Spleen (tissue), 11 donors: ENCODE measurements at regions not wholly inside any gene's neighbourhood (a gene's known extent, or its start where the extent isn't known, plus 50 kb on each side); places are given as distances from the start of the nearest gene placed in this dataset.
A peak's percentile ranks its signal among the peaks of the same experiment; 100 is the strongest.

Source experiments
- DNase-seq: peaks from one replicate; pipeline ENCODE4 v3.0.0-alpha.2; 2020
- H3K27ac ChIP-seq, 8 donors: fragments of 200-600 bp; sonication (generic) in 7 of 8; 1 replicate in 4 of 8; 2 replicates in 4 of 8; pipeline versions ENCODE4 v1.5.0 to v1.8.0; 2016 to 2021; ENCODE audit warnings: inconsistent platforms in 4 of 8, mild to moderate bottlenecking in 4 of 8, moderate library complexity in 1 of 8
- H3K27me3 ChIP-seq, 7 donors: fragments of 200-600 bp; sonication (generic) in 6 of 7; replicated peaks in 1 of 7; 1 replicate in 4 of 7; 2 replicates in 3 of 7; pipeline versions ENCODE4 v1.5.0 to v1.8.0; 2016 to 2021; ENCODE audit warnings: inconsistent platforms in 3 of 7, mild to moderate bottlenecking in 1 of 7
- H3K36me3 ChIP-seq, 6 donors: fragments of 200-600 bp; sonication (generic) in 5 of 6; 1 replicate in 4 of 6; 2 replicates in 2 of 6; pipeline versions ENCODE4 v1.5.0 to v1.8.0; 2016 to 2021; ENCODE audit warnings: inconsistent platforms in 2 of 6
- H3K4me1 ChIP-seq, 6 donors: fragments of 200-600 bp; sonication (generic) in 5 of 6; 1 replicate in 3 of 6; 2 replicates in 3 of 6; pipeline versions ENCODE4 v1.5.0 to v1.8.0; 2016 to 2021; ENCODE audit warnings: inconsistent platforms in 3 of 6
- H3K4me3 ChIP-seq, 8 donors: fragments of 200-600 bp; sonication (generic) in 7 of 8; 1 replicate in 4 of 8; 2 replicates in 4 of 8; pipeline versions ENCODE4 v1.5.0 to v1.8.0; 2016 to 2021; ENCODE audit warnings: inconsistent platforms in 4 of 8, mild to moderate bottlenecking in 4 of 8, moderate library complexity in 2 of 8
- H3K9me3 ChIP-seq, 8 donors: fragments of 200-600 bp; sonication (generic) in 7 of 8; 1 replicate in 4 of 8; 2 replicates in 4 of 8; pipeline versions ENCODE4 v1.5.0 to v1.8.0; 2016 to 2021; ENCODE audit warnings: inconsistent platforms in 4 of 8
- POLR2A ChIP-seq, 3 donors: fragments of 450-650 bp; IDR thresholded peaks; one replicate each; pipeline ENCODE4 v1.5.1; 2017; ENCODE audit warnings: antibody characterized with exemption in 3 of 3, mild to moderate bottlenecking in 1 of 3
- POLR2AphosphoS5 ChIP-seq, 3 donors: sonication (generic); formaldehyde crosslinking; IDR thresholded peaks; one replicate each; pipeline ENCODE4 v1.5.1; 2017; ENCODE audit warnings: antibody characterized with exemption in 3 of 3
- WGBS, 5 donors: extraction: QIAGEN DNeasy Blood & Tissue Kit in 3 of 5; methylation state at CpG; one replicate each; pipeline versions ENCODE4 v1.1.5 to v1.1.7; 2013 to 2018; 5-methylcytosine and 5-hydroxymethylcytosine counted together
- intact Hi-C: fragments of 100-400 bp; cut with DNase I; formaldehyde crosslinking; loops from one replicate; pipeline ENCODE4 v1.15.0; 2023; ENCODE audit warnings: low total_unique reads
- TF ChIP-seq, protein P1 (sequence below), 11 experiments: fragments of 200-600 bp in 7 of 11; fragments of 450-650 bp in 4 of 11; sonication (generic) in 4 of 11; IDR thresholded peaks in 8 of 11; conservative IDR thresholded peaks in 3 of 11; 1 replicate in 7 of 11; 2 replicates in 4 of 11; pipeline versions ENCODE4 v1.4.0 to v1.8.0; 2016 to 2021; ENCODE audit warnings: antibody characterized with exemption in 11 of 11, inconsistent platforms in 4 of 11, mild to moderate bottlenecking in 1 of 11
- donor health status: healthy with polysubstance abuse.
- donor health status: DM: no; HTN: no; CAD: no; lungs with moderate emphysema.
- donor health status: DM: no; HTN: no; CAD: no.
- donor health status: Bipolar disorder and iron deficiency.
- donor health status: healthy.
- donor health status: DM: no; HTN: no; CAD: no.
- donor health status: DM: yes; HTN: yes; CAD: no.

DNA sequence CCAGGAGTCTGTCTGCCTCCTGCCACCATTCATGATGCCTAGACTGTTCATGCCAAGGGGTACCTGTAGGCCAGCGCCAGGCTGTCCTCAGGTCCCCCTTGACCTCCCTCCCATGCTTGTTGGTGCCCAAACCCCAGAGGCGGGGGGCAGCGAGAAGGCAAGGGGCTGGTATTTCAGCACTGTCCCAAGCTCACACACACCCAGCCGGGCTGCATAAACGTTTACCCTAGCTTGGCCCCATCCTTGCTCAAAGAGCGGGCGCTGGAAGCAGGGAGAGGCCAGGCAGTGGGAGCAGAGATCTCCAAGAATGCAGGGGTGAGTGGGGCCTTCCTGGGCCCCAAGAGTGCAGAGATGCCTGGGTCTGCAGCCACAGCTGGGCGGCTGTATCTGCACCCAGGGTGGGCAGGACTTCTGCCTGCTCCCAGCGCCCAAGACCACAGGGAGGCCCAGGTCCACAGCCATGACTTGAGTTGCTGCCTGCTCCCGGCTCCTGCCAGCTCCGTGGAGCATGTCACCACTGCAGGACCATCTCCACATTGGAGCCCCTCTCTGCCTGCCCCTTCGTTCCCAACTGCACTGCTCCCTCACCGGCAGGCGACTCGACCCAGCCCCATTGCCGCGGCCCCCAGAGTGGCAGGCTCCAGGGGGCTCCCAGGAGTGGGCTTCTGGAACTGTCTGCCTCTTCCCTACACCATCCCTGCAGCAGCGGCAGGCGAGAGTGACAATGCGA lies 616.6 kb downstream of the METTL4 start:
- peak; percentile 73 for DNase-seq
- no peak overlapping the region for H3K27ac ChIP-seq
- intact Hi-C loops, result no loop called here
- 84 to 91% (median 89%) methylated on average over 14 to 20 of the region's 20 CpGs for WGBS, 5 donors
- no peaks in the 10 kb centered on the region for H3K4me1 ChIP-seq
- no peaks in the 10 kb centered on the region for H3K36me3 ChIP-seq
- no peak overlapping the region for H3K4me3 ChIP-seq
- no peaks in the 10 kb centered on the region for H3K27me3 ChIP-seq
- peaks cover 0 to 7% (median 0%) of the 10 kb centered on the region in 8 donors for H3K9me3 ChIP-seq
- no peak for TF ChIP-seq POLR2A (IDR thresholded peaks at IDR 0.05)
- TF ChIP-seq, protein P1, sequence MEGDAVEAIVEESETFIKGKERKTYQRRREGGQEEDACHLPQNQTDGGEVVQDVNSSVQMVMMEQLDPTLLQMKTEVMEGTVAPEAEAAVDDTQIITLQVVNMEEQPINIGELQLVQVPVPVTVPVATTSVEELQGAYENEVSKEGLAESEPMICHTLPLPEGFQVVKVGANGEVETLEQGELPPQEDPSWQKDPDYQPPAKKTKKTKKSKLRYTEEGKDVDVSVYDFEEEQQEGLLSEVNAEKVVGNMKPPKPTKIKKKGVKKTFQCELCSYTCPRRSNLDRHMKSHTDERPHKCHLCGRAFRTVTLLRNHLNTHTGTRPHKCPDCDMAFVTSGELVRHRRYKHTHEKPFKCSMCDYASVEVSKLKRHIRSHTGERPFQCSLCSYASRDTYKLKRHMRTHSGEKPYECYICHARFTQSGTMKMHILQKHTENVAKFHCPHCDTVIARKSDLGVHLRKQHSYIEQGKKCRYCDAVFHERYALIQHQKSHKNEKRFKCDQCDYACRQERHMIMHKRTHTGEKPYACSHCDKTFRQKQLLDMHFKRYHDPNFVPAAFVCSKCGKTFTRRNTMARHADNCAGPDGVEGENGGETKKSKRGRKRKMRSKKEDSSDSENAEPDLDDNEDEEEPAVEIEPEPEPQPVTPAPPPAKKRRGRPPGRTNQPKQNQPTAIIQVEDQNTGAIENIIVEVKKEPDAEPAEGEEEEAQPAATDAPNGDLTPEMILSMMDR (IDR thresholded peaks at IDR 0.05 in 8 of 11, conservative IDR thresholded peaks at IDR 0.05 in 3 of 11), result no peak
- TF ChIP-seq POLR2AphosphoS5 (IDR thresholded peaks at IDR 0.05), result no peak

DNA sequence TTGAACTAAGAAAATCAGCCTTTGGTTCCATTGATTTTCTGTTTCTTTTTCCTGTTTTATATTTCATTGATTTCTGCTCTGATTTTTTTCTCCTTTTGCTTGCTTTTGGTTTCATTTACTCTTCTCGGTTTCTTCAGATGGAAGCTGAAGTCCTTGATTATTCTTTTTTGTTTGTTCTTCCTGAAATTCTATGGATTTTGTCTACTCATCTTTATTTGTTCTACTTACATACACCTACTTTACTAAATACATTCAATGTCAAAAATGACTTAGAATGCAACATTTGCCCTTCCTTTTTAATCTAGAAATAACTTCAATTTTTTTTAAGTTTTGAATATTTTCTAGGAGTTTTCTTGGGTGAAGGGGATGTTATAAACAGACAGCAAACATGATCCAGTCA lies 612.5 kb downstream of the METTL4 start:
- H3K36me3 ChIP-seq, result no peaks in the 10 kb centered on the region
- no peak for DNase-seq
- no peaks in the 10 kb centered on the region for H3K27me3 ChIP-seq
- WGBS, 5 donors, result 0 to 82% (median 37%) methylated on average over 1 of the region's 1 CpG
- intact Hi-C loops, result no loop called here
- H3K4me3 ChIP-seq, result no peak overlapping the region
- H3K4me1 ChIP-seq, result no peaks in the 10 kb centered on the region
- TF ChIP-seq POLR2A (IDR thresholded peaks at IDR 0.05) (no peak), POLR2AphosphoS5 (IDR thresholded peaks at IDR 0.05) (no peak)
- TF ChIP-seq, protein P1 (IDR thresholded peaks at IDR 0.05 in 8 of 11, conservative IDR thresholded peaks at IDR 0.05 in 3 of 11), result no peak
- H3K27ac ChIP-seq, result no peak overlapping the region
- peaks cover 0 to 7% (median 0%) of the 10 kb centered on the region in 8 donors for H3K9me3 ChIP-seq

DNA sequence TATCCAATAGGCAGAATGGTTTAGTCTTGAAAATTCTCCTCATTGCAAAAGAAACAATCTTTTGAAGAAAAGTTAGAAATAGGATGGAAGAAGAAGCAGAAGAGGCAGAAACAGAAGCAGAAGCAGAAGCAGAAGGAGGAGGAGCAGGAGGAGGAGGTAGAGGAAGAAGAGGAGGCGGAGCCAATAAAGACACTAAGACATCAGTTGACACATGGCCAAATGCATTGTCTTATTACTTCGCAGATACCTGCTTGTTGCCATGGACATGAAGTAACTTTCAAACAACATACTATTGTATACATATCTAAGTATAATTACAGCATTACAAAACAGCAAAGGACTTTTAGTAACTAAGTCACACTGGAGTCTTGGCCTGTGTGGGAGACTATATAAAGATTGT lies 606.3 kb downstream of the METTL4 start:
- intact Hi-C loops, result no loop called here

DNA sequence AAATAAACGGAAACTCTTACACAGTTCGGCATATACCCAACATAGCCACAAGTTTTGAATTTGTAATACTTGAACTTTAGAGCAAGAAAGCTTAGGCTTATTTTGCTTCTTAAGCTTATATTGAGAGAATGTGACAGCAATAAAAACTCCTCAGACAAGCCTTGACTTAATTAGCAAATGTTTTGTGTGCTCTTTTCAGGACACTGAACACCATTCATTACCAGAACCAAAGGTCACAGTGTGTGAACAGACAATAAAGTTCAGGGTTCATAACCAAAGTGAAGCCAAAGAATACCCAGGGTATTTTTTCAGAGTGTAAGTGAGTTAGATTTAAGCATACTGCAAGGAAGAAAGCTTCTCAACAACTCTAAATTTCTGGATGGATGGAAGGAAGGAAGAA lies 605.8 kb downstream of the METTL4 start:
- Histone ChIP-seq H3K27ac (no peak overlapping the region), H3K27me3 (no peaks in the 10 kb centered on the region), H3K4me3 (no peak overlapping the region), H3K4me1 (no peaks in the 10 kb centered on the region), H3K36me3 (no peaks in the 10 kb centered on the region), H3K9me3 (no peaks in the 10 kb centered on the region)
- no peak for DNase-seq
- intact Hi-C loops, result no loop called here
- 26 to 92% (median 58%) methylated on average over 2 of the region's 2 CpGs for WGBS, 5 donors
- TF ChIP-seq, protein P1 (IDR thresholded peaks at IDR 0.05 in 8 of 11, conservative IDR thresholded peaks at IDR 0.05 in 3 of 11), result no peak
- TF ChIP-seq POLR2AphosphoS5 (IDR thresholded peaks at IDR 0.05) (no peak), POLR2A (IDR thresholded peaks at IDR 0.05) (no peak)

More for the DNA sequence above, 606.3 kb downstream of the METTL4 start:
- 81 to 91% (median 86%) methylated on average over 2 of the region's 2 CpGs for WGBS, 5 donors
- Histone ChIP-seq H3K27me3 (no peaks in the 10 kb centered on the region), H3K36me3 (no peaks in the 10 kb centered on the region), H3K4me1 (no peaks in the 10 kb centered on the region), H3K4me3 (no peak overlapping the region), H3K9me3 (no peaks in the 10 kb centered on the region), H3K27ac (no peak overlapping the region)
- DNase-seq, result no peak
- TF ChIP-seq, protein P1 (IDR thresholded peaks at IDR 0.05 in 8 of 11, conservative IDR thresholded peaks at IDR 0.05 in 3 of 11), result no peak
- no peak for TF ChIP-seq POLR2AphosphoS5 (IDR thresholded peaks at IDR 0.05)
- no peak for TF ChIP-seq POLR2A (IDR thresholded peaks at IDR 0.05)
